Activated T-helper 1 cell treated with anti-CD3 and anti-CD28 coated beads, Interleukin-12 subunit alpha, Interleukin-12 subunit beta, Interleukin-2, Interleukin-4 antibody, amounts not matched to agents 30 ng/mL and 10 ng/mL and 1 ng/mL, durations not matched to agents 14 hours and 24 hours and 36 hours (primary cell): ENCODE measurements at regions not wholly inside any gene's neighbourhood (a gene's known extent, or its start where the extent isn't known, plus 50 kb on each side); places are given as distances from the start of the nearest gene placed in this dataset.

Experiments used
- DNase-seq: peaks from one replicate; pipeline ENCODE4 v3.0.0; 2021; ENCODE audit warnings: low spot score
- H3K27ac Mint-ChIP-seq: one replicate; pipeline ENCODE4 v1.8.0; 2021; ENCODE audit warnings: mild to moderate bottlenecking, mixed read lengths
- H3K27me3 Mint-ChIP-seq: one replicate; pipeline ENCODE4 v1.8.0; 2022; ENCODE audit warnings: mild to moderate bottlenecking, moderate library complexity, mixed read lengths; ENCODE audit not compliant: insufficient read depth
- H3K36me3 Mint-ChIP-seq: one replicate; pipeline ENCODE4 v1.8.0; 2021; ENCODE audit warnings: low read depth, mixed read lengths
- H3K4me1 Mint-ChIP-seq: one replicate; pipeline ENCODE4 v1.8.0; 2021; ENCODE audit warnings: low read depth, mixed read lengths
- H3K4me3 Mint-ChIP-seq: one replicate; pipeline ENCODE4 v1.8.0; 2021; ENCODE audit warnings: mild to moderate bottlenecking, moderate library complexity, mixed read lengths
- H3K9me3 Mint-ChIP-seq: one replicate; pipeline ENCODE4 v1.8.0; 2021; ENCODE audit warnings: mixed read lengths
- intact Hi-C: fragments of 100-400 bp; cut with micrococcal nuclease; formaldehyde crosslinking; loops from one replicate; pipeline ENCODE4 v1.15.1; 2024

GRCh38 chr10:120355425-120355824 lies 101.6 kb upstream of the PLPP4 start:
- DNase-seq = no peak
- Mint-ChIP-seq H3K27ac (no peak overlapping the region), H3K4me1 (no peaks in the 10 kb centered on the region), H3K9me3 (peaks cover 5% of the 10 kb centered on the region), H3K36me3 (no peaks in the 10 kb centered on the region), H3K4me3 (no peak overlapping the region), H3K27me3 (no peaks in the 10 kb centered on the region)
- intact Hi-C loops = no loop called here

DNA sequence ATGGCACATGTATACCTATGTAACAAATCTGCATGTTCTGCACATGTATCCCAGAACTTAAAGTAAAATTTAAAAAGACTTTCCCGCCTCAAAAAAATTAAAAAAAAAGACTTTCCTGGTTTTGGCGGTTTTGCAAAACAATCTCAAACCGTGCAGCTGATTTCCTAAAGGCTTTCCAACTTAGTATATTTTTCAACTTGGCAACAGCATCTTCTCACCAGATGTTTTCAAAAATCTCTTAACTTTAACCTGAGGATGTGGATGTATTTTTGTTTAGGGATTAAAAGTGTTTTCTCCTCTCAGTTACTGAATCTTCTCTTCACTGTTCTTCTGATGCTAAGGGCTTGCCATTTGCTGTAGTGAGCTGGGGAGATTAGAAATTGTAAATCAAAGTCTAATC lies 96.5 kb upstream of the PLPP4 start:
- Mint-ChIP-seq H3K9me3 (peaks cover 5% of the 10 kb centered on the region), H3K36me3 (no peaks in the 10 kb centered on the region), H3K4me1 (no peaks in the 10 kb centered on the region), H3K27me3 (no peaks in the 10 kb centered on the region), H3K4me3 (no peak overlapping the region), H3K27ac (no peak overlapping the region)
- intact Hi-C loops = no loop called here
- no peak for DNase-seq

DNA sequence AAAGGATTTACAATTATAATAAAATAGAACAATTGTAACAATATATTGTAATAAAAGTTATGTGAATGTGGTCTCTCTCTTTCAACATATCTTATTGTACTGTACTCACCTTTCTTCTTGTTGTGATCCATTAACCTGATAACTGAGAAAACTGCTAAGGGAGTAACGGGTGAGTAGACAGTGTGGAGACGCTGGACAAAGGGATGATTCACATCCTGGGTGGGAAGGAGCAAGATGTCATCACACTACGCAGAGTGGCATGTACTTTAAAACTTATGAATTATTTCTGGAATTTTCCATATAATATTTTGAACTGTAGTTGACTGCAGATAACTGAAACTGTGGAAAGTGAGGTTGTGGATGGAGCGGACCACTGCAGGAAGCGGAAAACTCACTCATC lies 91.2 kb upstream of the PLPP4 start:
- H3K4me1 Mint-ChIP-seq = no peaks in the 10 kb centered on the region
- H3K27me3 Mint-ChIP-seq = no peaks in the 10 kb centered on the region
- no peak overlapping the region for H3K4me3 Mint-ChIP-seq
- intact Hi-C loops = no loop called here
- no peak for DNase-seq
- H3K27ac Mint-ChIP-seq = no peak overlapping the region
- H3K36me3 Mint-ChIP-seq = no peaks in the 10 kb centered on the region
- no peaks in the 10 kb centered on the region for H3K9me3 Mint-ChIP-seq

- Mint-ChIP-seq H3K36me3 (no peaks in the 10 kb centered on the region), H3K27me3 (no peaks in the 10 kb centered on the region), H3K9me3 (no peaks in the 10 kb centered on the region), H3K27ac (no peak overlapping the region), H3K4me3 (no peak overlapping the region), H3K4me1 (no peaks in the 10 kb centered on the region)
- DNase-seq = no peak
- intact Hi-C loops = no loop called here
Measured at GRCh38 chr10:120367341-120367740, 89.7 kb upstream of the PLPP4 start.

- DNase-seq = no peak
- Mint-ChIP-seq H3K27me3 (no peaks in the 10 kb centered on the region), H3K4me1 (no peaks in the 10 kb centered on the region), H3K4me3 (no peak overlapping the region), H3K27ac (no peak overlapping the region), H3K36me3 (no peaks in the 10 kb centered on the region), H3K9me3 (no peaks in the 10 kb centered on the region)
- intact Hi-C loops = no loop called here
Measured at GRCh38 chr10:120368338-120368737, 88.7 kb upstream of the PLPP4 start.

GRCh38 chr10:120368927-120369326 lies 88.1 kb upstream of the PLPP4 start:
- H3K27me3 Mint-ChIP-seq = no peaks in the 10 kb centered on the region
- DNase-seq = no peak
- no peak overlapping the region for H3K4me3 Mint-ChIP-seq
- H3K27ac Mint-ChIP-seq = no peak overlapping the region
- intact Hi-C loops = no loop called here
- no peaks in the 10 kb centered on the region for H3K4me1 Mint-ChIP-seq
- no peaks in the 10 kb centered on the region for H3K9me3 Mint-ChIP-seq
- no peaks in the 10 kb centered on the region for H3K36me3 Mint-ChIP-seq

DNA sequence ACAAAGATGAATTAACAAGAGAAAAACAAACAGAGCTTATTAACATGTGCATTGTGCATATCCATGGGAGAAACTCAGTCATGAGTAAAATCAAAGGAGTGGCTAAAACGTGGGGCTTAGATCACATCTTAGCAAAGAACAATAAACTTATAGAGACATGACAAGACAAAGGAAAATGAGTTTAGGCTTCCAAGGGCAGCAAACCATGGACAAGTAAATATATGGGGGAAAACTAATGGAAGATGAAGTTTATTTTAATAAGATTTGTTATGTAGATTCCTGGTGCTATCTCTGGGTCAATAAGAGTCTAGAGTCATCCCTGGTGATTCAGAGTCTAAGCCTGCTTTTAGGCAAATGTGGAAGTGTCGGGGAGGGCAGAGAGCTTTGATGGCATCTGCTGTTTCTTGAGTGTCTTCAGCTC lies 87.2 kb upstream of the PLPP4 start:
- no peak for DNase-seq
- H3K4me1 Mint-ChIP-seq = no peaks in the 10 kb centered on the region
- intact Hi-C loops = no loop called here
- no peak overlapping the region for H3K27ac Mint-ChIP-seq
- H3K9me3 Mint-ChIP-seq = no peaks in the 10 kb centered on the region
- H3K36me3 Mint-ChIP-seq = no peaks in the 10 kb centered on the region
- no peaks in the 10 kb centered on the region for H3K27me3 Mint-ChIP-seq
- no peak overlapping the region for H3K4me3 Mint-ChIP-seq

GRCh38 chr10:120371856-120372255 lies 85.2 kb upstream of the PLPP4 start:
- Mint-ChIP-seq H3K27ac (no peak overlapping the region), H3K9me3 (no peaks in the 10 kb centered on the region), H3K4me3 (no peak overlapping the region), H3K36me3 (no peaks in the 10 kb centered on the region), H3K27me3 (no peaks in the 10 kb centered on the region), H3K4me1 (no peaks in the 10 kb centered on the region)
- no peak for DNase-seq
- intact Hi-C loops = no loop called here

DNA sequence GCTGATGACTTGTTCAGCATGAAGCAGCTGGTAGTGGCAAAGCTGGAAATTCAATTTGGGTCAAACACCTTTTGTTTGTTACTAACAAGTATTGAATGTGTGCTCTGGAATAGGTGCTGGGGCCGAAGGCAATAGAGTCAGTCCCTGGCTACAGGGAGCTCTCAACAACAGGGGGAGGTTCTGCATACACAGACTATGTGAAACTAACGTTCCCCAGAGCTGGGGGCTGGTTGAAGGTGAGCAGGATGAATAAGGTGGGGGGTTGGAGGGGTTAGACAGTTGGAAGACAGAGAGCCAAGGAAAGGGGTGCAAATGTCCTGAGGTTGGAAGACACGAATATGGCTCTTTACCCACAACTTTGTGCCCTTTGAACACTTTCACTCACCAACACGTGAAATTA lies 84.1 kb upstream of the PLPP4 start:
- Mint-ChIP-seq H3K27me3 (no peaks in the 10 kb centered on the region), H3K9me3 (no peaks in the 10 kb centered on the region), H3K4me1 (no peaks in the 10 kb centered on the region), H3K36me3 (no peaks in the 10 kb centered on the region), H3K4me3 (no peak overlapping the region), H3K27ac (no peak overlapping the region)
- intact Hi-C loops = no loop called here
- DNase-seq = no peak

GRCh38 chr10:120375666-120376065 lies 81.4 kb upstream of the PLPP4 start:
- H3K4me3 Mint-ChIP-seq = no peak overlapping the region
- H3K27me3 Mint-ChIP-seq = no peaks in the 10 kb centered on the region
- H3K36me3 Mint-ChIP-seq = no peaks in the 10 kb centered on the region
- H3K27ac Mint-ChIP-seq = no peak overlapping the region
- H3K9me3 Mint-ChIP-seq = no peaks in the 10 kb centered on the region
- intact Hi-C loops = no loop called here
- no peaks in the 10 kb centered on the region for H3K4me1 Mint-ChIP-seq
- no peak for DNase-seq

DNA sequence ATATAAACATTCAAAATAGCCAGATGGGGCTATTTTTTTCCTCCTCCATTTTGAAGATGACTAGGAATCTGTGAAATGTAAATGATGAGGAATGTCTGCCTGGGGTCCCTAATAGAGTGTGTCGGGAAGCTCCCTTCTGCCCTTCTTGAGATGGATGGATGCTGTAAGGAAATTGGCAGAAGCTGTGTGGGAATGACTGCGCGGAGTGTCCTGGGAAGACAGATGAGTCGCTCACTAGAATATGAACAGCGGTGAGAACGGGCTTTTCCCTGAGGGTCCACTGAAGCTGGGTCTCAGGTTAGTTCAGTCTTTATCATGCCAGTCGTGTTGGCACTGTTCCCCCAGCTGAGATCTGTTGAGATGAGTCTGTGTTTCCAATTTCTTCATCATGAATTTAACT lies 75.1 kb upstream of the PLPP4 start:
- Mint-ChIP-seq H3K9me3 (no peaks in the 10 kb centered on the region), H3K4me1 (no peaks in the 10 kb centered on the region), H3K27me3 (no peaks in the 10 kb centered on the region), H3K36me3 (no peaks in the 10 kb centered on the region), H3K27ac (no peak overlapping the region), H3K4me3 (no peak overlapping the region)
- intact Hi-C loops = no loop called here
- no peak for DNase-seq

- DNase-seq = no peak
- Mint-ChIP-seq H3K27me3 (no peaks in the 10 kb centered on the region), H3K36me3 (no peaks in the 10 kb centered on the region), H3K4me1 (no peaks in the 10 kb centered on the region), H3K9me3 (no peaks in the 10 kb centered on the region), H3K4me3 (no peak overlapping the region), H3K27ac (no peak overlapping the region)
- intact Hi-C loops = no loop called here
Measured at GRCh38 chr10:120382360-120382759, 74.7 kb upstream of the PLPP4 start.

DNA sequence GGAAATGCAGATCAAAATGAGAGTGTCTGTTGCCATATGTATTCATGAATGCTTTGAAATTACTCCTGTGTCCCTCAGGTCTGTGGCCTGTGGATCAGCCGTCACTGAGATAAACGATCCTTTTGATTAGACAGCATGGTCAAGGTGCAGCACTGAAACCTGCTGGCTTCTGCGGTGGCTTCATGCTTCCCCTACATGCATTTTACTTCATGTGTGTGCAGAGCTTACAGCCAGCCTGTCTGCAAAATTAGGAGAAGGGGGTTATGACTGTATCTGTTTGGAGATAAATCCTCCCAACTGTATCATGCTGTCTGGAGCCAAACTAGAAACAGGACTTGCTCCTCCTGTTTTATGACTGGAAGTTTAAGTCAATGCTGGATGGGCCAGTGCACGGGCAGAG lies 71.0 kb upstream of the PLPP4 start:
- H3K9me3 Mint-ChIP-seq = no peaks in the 10 kb centered on the region
- DNase-seq = no peak
- no peaks in the 10 kb centered on the region for H3K36me3 Mint-ChIP-seq
- no peaks in the 10 kb centered on the region for H3K27me3 Mint-ChIP-seq
- H3K4me3 Mint-ChIP-seq = no peak overlapping the region
- H3K4me1 Mint-ChIP-seq = no peaks in the 10 kb centered on the region
- intact Hi-C loops = no loop called here
- no peak overlapping the region for H3K27ac Mint-ChIP-seq

GRCh38 chr10:120386896-120387295 lies 70.1 kb upstream of the PLPP4 start:
- Mint-ChIP-seq H3K27ac (no peak overlapping the region), H3K4me1 (no peaks in the 10 kb centered on the region), H3K36me3 (no peaks in the 10 kb centered on the region), H3K4me3 (no peak overlapping the region), H3K9me3 (no peaks in the 10 kb centered on the region), H3K27me3 (no peaks in the 10 kb centered on the region)
- DNase-seq = no peak
- intact Hi-C loops = no loop called here
